ENCODE measurements at regions not wholly inside any gene's neighbourhood (a gene's known extent, or its start where the extent isn't known, plus 50 kb on each side); places are given as distances from the start of the nearest gene placed in this dataset.

DNA sequence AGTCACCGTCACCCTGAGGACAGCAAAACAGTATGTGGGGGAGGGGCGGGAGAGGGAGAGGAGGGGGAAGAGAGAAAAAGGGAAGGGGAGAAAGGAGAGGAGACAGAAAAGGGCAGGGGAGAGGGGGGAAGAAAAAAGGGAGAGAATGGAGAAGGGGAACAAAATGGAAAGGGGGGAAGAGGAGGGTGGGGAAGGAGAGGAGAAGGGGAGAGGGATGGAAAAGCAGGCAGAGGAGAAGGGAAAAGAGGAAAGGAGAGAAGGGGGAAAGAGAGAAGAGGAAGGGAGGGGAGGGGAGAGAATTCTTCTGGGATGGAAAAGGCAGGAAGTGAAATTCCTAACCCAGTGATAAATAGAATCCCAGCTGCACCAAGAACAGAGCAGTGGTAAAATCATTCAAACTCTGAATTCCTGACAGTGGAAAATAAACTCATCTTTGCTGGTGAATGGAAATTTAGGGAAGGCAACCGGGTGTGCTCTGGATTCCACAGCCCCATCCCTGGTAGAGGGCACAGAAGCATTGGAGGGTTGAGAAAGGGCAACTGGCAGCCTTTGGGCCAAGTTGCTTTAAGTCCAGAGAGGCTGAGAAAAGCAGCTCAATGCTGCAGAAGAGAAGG lies 244.2 kb downstream of the BCOR start:
- no peak for TF ChIP-seq TAF1 (IDR thresholded peaks at IDR 0.05; ENCODE audit: low read depth)
- TF ChIP-seq, protein P1, sequence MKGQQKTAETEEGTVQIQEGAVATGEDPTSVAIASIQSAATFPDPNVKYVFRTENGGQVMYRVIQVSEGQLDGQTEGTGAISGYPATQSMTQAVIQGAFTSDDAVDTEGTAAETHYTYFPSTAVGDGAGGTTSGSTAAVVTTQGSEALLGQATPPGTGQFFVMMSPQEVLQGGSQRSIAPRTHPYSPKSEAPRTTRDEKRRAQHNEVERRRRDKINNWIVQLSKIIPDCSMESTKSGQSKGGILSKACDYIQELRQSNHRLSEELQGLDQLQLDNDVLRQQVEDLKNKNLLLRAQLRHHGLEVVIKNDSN (IDR thresholded peaks at IDR 0.05): no peak
- TF ChIP-seq, protein P2, sequence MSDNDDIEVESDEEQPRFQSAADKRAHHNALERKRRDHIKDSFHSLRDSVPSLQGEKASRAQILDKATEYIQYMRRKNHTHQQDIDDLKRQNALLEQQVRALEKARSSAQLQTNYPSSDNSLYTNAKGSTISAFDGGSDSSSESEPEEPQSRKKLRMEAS (IDR thresholded peaks at IDR 0.05): no peak
- TF ChIP-seq FOXM1 (IDR thresholded peaks at IDR 0.05; ENCODE audit: borderline replicate concordance, low read depth): no peak
- TF ChIP-seq RAD21 (IDR thresholded peaks at IDR 0.05; ENCODE audit: low read depth): no peak
- no peak for TF ChIP-seq YY1 (IDR thresholded peaks at IDR 0.05; ENCODE audit: low read depth)
- no peak for TF ChIP-seq CREB1 (IDR thresholded peaks at IDR 0.05; ENCODE audit: low read depth)
- TF ChIP-seq TCF12 (IDR thresholded peaks at IDR 0.05; ENCODE audit: low read depth): no peak
- TF ChIP-seq TEAD4 (IDR thresholded peaks at IDR 0.05): no peak
- no peak for TF ChIP-seq EP300 (IDR thresholded peaks at IDR 0.05; ENCODE audit: borderline replicate concordance)
- no peak for TF ChIP-seq CEBPB (IDR thresholded peaks at IDR 0.05)
- no peak for TF ChIP-seq ZBTB7A (IDR thresholded peaks at IDR 0.05; ENCODE audit: low read depth)
- TF ChIP-seq NFIC (IDR thresholded peaks at IDR 0.05): no peak
- TF ChIP-seq, protein P3, sequence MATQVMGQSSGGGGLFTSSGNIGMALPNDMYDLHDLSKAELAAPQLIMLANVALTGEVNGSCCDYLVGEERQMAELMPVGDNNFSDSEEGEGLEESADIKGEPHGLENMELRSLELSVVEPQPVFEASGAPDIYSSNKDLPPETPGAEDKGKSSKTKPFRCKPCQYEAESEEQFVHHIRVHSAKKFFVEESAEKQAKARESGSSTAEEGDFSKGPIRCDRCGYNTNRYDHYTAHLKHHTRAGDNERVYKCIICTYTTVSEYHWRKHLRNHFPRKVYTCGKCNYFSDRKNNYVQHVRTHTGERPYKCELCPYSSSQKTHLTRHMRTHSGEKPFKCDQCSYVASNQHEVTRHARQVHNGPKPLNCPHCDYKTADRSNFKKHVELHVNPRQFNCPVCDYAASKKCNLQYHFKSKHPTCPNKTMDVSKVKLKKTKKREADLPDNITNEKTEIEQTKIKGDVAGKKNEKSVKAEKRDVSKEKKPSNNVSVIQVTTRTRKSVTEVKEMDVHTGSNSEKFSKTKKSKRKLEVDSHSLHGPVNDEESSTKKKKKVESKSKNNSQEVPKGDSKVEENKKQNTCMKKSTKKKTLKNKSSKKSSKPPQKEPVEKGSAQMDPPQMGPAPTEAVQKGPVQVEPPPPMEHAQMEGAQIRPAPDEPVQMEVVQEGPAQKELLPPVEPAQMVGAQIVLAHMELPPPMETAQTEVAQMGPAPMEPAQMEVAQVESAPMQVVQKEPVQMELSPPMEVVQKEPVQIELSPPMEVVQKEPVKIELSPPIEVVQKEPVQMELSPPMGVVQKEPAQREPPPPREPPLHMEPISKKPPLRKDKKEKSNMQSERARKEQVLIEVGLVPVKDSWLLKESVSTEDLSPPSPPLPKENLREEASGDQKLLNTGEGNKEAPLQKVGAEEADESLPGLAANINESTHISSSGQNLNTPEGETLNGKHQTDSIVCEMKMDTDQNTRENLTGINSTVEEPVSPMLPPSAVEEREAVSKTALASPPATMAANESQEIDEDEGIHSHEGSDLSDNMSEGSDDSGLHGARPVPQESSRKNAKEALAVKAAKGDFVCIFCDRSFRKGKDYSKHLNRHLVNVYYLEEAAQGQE (IDR thresholded peaks at IDR 0.05; ENCODE audit: low read depth): no peak
- TF ChIP-seq EGR1 (IDR thresholded peaks at IDR 0.05): no peak

DNA sequence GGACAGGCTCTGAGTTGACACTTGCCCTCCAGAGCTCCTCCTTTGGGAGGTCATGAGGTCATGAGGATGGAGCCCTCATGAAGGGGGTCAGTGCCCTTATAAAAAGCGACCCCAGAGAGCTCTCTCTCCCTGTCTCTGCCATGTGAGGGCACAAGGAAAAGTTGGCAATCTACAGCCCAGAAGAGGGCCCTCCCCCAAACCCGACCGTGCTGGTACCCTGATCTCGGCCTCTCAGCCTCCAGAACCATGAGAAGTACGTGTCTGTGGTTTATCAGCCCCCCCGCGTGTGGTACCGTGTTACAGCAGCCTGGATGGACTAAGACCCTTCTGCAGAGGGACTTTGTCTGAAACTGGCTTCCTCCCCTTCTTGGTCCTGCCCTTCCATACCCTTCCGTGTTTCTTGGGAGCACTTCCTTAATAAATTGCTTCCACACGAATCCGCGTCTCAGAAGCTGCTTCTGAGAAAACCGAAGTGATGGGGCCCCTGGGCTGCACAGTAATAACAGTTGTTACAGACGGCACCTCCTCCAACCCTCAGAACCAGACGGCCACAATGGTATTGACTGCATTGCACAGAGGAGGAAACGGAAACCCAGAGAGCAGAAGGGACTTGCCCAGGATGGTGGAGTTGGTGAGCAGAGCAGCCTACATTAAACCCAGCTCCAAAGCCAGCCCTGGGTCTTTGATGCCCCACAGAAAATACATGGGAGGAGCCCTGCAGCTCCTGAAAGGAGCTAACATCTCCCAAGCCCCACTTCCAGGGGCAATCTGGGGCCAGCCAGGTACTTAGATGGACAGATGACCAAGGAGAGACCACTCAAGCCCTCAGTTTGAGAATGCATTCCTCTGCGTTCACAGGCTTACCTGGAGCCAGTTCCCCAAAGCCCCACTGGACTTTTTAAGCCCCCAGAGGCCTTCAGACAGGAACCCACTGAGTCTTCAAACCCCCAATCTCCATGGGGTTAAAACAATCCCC lies 242.7 kb downstream of the BCOR start:
- no peak for TF ChIP-seq NFIC (IDR thresholded peaks at IDR 0.05)
- TF ChIP-seq EGR1 (IDR thresholded peaks at IDR 0.05): no peak

DNA sequence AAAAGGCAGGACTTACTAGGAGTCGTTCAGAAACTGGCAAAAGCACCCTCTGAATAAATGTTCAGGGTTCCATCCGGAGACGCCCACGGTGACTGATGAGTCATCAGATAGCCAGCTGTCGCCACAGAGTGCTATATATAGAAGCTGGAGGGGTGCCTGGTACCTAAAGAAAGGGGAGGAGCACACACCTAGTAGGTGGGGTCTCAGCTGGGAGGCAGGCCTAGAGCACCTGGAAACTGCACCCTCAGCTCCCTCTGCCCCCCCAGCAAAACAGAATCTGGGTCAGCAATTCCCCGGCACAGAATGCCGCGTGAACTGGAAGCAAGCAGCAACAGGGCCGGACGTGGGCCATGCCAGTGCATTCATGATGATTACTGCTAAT lies 242.0 kb downstream of the BCOR start:
- no peak for TF ChIP-seq TAF1 (IDR thresholded peaks at IDR 0.05; ENCODE audit: low read depth)
- TF ChIP-seq EGR1 (IDR thresholded peaks at IDR 0.05): peak; percentile 60

DNA sequence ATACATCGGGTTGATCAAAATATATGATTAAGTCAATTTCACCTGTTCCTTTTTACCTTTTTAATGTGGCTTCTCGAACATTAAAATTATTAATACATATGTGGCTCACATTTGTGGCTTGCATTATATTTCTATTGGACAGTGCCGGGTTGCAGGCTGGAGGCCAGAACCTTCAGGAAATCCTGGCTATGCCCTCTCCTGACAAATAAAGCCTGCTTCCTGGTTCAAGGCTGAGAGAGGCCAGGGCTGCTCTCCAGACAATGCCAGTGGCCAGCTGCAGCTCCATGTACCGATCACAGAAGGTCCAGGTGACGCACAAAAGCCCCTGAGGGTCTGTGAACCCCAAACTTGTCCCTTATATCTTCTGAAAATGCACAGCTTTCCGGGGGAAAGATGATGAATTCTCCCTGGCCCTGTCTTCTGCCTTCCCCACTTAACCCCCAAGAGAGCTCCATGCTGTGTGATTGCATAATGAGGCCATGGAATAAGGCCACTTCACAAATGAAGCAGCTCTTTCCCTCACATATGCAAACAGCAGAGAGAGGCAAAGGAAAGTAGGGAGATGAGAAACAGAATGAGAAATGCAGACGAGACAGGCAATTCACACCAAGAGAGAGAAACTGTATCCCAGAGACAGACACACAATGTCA lies 241.2 kb downstream of the BCOR start:
- TF ChIP-seq TEAD4 (IDR thresholded peaks at IDR 0.05) (no peak), RAD21 (IDR thresholded peaks at IDR 0.05; ENCODE audit: low read depth) (no peak), EP300 (IDR thresholded peaks at IDR 0.05; ENCODE audit: borderline replicate concordance) (no peak), ZBTB7A (IDR thresholded peaks at IDR 0.05; ENCODE audit: low read depth) (no peak)
- TF ChIP-seq, protein P2 (IDR thresholded peaks at IDR 0.05): no peak

DNA sequence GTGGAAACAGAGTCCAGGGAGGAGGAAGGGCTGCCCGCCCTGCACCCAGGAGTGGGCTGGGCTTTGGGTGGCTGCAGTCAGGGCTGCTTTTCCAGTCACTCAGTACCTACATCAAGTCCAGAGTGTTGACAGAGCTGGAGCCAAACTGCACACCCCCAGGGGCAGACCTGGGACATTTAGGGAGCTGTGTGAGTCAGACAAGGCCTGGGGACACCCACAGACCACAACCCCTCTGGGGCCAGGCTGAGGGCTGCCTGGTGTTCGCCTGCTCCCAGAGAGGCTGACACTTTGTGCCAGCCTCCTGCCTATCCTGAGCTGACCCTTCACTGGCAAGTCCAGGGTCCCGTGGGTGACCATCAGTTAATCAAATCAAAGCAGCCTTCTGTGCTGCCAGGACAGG lies 240.0 kb downstream of the BCOR start:
- TF ChIP-seq EGR1 (IDR thresholded peaks at IDR 0.05) (no peak), YY1 (IDR thresholded peaks at IDR 0.05; ENCODE audit: low read depth) (no peak), CEBPB (IDR thresholded peaks at IDR 0.05) (no peak), TAF1 (IDR thresholded peaks at IDR 0.05; ENCODE audit: low read depth) (no peak), RAD21 (IDR thresholded peaks at IDR 0.05; ENCODE audit: low read depth) (no peak)
- TF ChIP-seq, protein P3 (IDR thresholded peaks at IDR 0.05; ENCODE audit: low read depth): no peak
- TF ChIP-seq, protein P1 (IDR thresholded peaks at IDR 0.05): no peak
- TF ChIP-seq, protein P2 (IDR thresholded peaks at IDR 0.05): no peak

All from Ishikawa (cell line).